ENCODE measurements at regions not wholly inside any gene's neighbourhood (a gene's known extent, or its start where the extent isn't known, plus 50 kb on each side); places are given as distances from the start of the nearest gene placed in this dataset.
"Not testable (repeated sequence)": the region's sequence is repeated elsewhere in the genome, so short reads cannot be mapped to it uniquely, and the experiment has no call there.

DNA sequence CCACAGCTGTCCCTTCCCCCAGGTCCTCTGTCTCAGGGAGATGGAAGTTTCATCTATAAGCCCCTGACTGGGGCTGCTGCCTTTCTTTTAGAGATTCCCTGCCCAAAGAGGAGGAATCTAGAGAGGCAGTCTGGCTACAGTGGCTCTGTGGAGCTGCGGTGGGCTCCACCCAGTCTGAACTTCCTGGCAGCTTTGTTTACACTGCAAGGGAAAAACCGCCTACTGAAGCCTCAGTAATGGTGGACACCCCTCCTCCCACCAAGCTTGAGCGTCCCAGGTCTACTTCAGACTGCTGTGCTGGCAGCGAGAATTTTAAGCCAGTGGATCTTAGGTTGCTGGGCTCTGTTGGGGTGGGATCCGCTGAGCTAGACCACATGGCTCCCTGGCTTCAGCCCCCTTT is 184.1 kb upstream of the SLC35B3 start:
- not testable (repeated sequence) for DNase-seq

DNA sequence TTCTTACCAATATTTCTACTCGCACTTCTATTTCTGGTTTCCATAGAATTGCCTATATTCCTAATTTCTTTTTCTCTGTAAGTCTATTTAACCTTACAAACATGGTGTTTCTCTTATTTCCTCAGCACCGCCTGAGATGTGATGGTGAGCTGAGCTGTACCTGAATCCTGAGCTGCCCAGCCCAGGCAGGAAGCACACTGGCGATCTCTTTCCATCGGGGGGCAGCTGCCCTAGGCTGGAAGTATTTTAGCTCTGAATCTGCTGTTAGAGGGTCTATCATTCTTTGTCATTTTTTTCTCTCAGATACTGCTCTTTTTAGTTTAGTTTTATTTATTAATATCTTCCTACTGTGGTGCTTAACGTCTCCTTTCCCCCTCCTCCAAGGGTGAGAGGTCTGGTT is 173.4 kb upstream of the SLC35B3 start:
- no peak for DNase-seq

DNA sequence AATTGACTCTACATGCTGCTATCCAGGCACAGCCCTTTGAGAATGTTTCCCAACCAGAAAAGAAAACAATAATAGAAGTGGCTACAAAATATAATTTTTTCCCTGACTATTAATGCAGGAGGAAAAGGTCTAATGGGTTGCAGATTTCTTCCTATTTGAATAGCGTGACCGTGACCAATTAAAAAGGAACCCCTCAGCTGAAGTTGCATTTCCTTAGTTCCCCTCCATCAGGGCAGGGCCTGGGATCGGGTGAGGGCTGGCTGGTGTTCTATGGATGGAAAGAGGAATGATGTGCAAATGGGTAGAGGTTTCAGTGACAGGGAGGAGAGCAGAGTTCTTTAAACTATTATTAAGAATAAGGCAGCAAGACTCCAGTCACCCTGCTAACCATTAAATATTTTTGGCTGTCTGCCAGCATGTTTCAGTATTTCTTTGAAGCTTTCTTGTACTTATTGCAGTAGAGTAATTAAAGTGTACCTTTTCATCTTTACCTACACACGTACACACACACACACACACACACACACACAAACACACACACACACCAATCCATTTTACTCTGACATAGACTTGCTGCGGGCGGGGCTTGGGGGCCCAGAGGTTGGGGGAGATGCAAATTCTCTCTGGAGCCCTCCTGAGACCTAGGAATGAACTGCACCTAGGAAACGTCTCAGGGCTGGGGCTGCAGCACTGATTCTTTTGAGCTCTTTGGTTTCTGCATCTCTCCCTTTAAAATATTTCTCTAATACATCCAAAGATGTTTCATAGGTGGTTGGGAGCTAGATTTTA is 154.8 kb upstream of the SLC35B3 start:
- no peak for DNase-seq

DNA sequence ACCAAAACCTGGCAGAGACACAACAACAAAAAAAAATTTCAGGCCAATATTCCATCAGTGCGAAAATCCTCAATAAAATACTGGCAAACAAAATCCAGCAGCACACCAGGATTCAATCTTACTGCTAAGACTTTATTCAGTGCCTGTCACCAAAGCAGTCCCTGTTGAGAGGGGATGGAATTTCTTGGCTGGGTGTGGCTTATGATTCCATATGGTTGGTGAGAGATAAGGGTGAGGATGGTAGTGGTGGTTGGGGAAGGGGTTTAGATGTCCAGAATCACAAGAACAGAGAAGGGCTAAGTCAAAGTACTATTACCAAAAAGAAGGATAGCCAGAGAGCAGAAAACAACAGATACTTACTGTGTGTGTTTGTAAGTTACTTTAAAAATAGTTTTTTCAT is 152.8 kb upstream of the SLC35B3 start:
- DNase-seq = no peak

DNA sequence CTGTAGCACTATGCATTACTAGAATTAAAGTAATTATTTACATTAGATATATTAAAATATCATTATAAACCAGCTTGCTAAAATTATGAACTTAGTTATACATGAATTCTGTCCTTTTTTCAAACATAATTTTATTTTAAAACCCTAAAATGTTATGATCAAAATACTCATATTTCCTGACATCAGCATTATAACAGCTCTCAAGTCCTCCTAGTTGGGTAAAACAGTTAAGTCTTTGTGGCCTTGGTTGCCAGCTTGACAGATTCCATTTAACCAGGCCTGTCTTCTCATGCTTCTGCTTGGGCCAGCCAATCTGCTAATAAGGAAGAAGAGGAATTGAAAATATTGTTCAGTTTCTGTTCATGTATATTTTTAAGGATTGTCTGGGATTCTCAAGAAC is 147.9 kb upstream of the SLC35B3 start:
- no peak for DNase-seq

GRCh38 chr6:8579372-8579771 is 144.0 kb upstream of the SLC35B3 start:
- no peak for DNase-seq

DNA sequence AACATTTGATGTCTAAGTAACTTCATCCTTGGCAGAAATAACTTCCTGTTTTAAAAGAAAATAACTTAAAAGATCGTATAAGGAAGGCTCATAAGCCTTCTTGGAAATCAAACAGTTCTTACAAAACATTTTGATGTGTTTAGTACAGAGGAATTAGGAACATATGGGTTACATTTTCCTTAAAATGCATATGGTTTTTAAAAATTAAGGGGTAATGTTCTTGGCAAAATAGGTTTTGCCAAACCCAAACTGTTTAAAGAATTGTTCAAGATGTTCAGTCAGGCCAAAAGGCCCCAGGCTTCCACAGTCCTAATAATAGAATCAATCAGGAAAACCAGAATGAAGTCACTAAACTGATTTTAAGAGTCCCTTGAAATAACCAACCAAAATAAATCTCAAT is 142.7 kb upstream of the SLC35B3 start:
- no peak for DNase-seq

DNA sequence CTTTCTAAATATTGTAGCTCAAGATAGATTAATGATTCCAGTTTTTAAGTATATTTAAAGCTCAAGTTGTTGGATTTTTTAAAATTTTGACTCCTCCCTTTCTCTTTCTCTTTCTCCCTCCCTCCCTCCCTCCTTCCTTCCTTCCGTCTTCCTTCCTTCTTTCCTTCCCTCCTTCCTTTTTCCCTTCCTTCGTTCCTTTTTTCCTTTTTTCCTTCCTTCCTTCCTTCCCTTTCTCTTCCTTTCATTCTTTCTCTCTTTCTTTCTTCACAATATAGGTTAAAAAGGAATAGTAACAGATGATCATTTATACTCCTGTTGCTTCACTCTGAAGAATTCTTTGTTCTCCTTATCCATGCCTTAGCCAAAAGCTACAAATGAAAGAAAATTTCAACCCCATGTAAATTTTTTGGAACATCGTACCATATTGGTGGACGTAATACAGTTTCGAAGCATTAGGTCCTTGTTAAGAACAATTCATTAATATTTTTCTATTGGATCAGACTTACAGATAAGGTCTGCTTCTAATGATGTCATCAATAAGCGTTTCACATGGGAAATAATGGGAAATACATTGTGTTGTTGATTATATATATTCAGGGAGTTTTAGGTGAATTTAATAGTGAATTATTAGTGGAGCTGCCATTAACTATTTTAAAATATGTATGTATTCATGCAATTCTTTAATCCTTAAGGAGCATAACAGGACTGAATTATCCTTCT is 139.6 kb upstream of the SLC35B3 start:
- DNase-seq = no peak

DNA sequence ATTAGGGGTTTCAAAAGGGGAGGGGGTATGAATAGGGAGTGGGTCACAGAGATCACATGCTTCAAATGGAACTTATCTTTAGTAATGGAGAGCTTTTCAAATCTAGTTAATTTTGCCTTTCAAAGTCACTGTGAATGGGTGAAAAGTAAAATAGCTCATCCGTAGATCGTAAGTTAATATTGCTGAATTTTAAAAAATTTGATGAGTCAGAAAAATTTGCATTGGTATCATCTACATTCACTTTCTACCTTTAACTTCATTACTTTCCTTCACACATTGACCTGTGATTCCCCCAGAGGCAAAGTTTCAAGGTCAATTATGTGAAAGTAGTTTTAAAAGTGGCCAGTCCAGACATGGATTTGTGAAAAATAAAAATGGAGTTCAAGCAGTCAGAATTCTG is 139.0 kb upstream of the SLC35B3 start:
- no peak for DNase-seq

- no peak for DNase-seq
These were observed 135.0 kb upstream of the SLC35B3 start for GRCh38 chr6:8570256-8570920.

- DNase-seq = no peak
These were observed 126.8 kb upstream of the SLC35B3 start for GRCh38 chr6:8562125-8562524.

DNA sequence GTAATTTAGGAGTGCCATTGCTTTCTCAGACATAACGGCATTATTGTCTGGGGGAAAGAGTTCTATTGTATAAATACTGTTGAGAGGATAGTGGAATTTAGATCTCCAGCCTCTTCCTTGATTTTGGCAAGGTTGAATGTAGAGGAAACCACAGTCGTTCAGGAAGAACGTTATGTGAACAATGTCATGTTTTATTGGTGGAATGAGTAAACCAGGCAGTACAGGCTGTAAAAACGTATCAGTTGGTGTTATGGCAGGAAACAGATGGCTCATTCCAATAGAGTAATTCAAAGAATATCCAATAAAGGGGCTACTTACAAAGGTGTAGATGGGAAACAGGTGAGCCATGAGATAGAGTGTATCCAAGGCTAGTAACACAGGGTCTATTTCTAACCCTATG is 123.6 kb upstream of the SLC35B3 start:
- no peak for DNase-seq

DNA sequence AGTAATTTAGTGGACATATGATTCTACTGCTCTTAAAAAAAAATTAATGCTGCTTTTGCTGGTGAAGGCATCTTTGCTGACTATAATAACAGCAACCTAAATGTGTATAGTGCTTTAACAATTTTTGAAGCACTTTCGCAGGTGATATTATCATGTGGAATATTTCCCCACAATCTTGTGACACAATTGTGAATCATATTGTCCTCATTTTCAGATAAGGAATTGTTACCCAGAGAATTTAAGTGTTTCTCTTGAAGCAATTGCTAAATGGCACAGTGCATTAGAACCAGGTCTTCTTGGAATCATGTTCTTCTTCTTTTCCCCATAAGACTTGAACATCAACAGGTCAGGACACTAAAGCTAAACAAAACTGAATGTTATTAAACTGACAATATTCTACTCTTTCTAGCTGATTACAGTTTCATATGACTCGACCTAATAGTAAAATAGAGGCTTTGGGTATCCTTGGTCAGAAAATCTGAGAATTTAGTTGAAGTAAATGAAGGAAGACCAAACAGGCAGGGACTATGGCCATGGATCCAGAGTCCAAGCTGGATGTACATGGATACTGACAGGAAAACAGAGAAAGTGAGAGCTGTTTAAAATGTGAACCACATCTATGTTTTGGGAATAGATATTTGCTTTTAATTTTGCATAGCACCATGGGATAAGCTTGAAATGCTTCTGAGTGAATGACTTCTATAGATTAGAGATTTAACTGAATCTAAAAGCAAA is 121.8 kb upstream of the SLC35B3 start:
- no peak for DNase-seq

GRCh38 chr6:8556370-8557013 is 121.1 kb upstream of the SLC35B3 start:
- DNase-seq = no peak

- DNase-seq = no peak
These were observed 116.6 kb upstream of the SLC35B3 start for GRCh38 chr6:8551993-8552392.

GRCh38 chr6:8551386-8551785 is 116.0 kb upstream of the SLC35B3 start:
- no peak for DNase-seq

DNA sequence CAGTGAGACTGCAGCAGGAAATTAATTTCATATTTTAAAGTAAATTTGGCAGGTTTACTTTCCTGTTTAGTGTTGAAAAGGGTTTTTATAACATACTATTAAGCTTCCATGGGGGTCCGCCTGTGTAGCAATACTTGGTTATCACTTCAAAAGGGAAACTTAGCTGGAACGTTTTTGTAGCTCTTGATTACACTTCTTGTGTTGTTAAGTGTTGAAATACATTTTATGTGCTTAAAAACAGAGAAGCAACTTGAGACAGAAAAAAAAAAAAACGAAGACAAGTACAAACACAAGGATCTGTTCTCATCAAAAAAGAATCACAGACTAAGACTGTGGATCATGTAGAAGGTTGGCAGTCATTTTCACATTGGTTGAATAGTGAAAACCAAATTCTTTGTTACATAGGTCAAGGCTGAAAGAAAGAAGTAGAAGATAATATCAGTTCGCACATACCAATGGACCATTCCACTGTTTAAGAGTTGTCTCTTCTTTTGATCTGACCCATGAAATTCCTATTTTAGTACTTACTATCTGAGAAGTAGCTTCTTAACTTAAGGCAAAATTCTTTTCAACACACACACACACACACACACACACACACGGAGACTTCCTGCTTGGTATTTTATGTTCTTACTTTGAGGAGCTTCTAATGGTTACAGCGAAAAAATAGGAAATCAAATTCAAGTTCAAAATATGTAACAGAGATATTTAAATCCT is 113.9 kb upstream of the SLC35B3 start:
- DNase-seq = no peak

DNA sequence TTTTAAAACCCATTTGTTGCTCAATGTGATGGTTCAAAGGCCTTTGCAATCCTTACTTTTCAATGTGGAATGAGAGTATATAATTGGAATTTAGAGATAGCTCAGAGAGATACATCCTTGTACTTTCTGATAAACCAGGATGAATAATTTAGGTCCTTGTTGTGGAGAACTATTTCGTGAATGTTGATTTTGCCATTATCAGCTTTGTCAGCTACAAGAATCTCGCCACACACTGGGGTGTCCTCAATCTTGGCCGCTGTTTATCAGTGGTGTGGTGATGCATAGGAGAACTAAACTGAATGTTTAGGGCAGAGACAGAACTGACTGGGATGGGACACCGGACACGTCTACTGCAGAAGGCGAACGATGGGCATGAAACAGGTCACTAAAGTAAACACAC is 111.2 kb upstream of the SLC35B3 start:
- no peak for DNase-seq

- DNase-seq = no peak
These were observed 110.0 kb upstream of the SLC35B3 start for GRCh38 chr6:8545336-8545735.

DNA sequence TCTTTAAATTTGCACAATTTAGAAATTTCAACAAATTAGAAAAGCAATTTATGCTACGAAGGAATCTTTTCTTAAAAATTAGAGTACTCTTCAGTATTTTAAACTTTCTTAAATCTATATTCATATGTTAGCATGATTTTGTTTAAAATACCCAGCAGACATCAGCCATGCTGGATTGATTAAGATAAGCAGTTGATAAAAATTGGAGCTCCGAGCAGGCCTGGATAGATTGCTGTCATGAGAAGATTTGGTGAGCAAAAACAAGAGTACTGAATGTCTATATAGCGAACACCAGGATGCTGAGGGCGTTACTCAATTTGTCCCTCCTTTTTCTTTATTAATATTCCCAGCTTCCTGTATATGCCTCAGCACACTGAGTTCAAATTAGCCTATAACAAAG is 108.4 kb upstream of the SLC35B3 start:
- no peak for DNase-seq

- no peak for DNase-seq
These were observed 104.1 kb upstream of the SLC35B3 start for GRCh38 chr6:8539453-8539852.

GRCh38 chr6:8536122-8536521 is 100.8 kb upstream of the SLC35B3 start:
- no peak for DNase-seq

Measured in DMS79 treated with DMSO at 0.1 percent for 48 hours (cell line).